GM21526 (cell line): ENCODE measurements at regions not wholly inside any gene's neighbourhood (a gene's known extent, or its start where the extent isn't known, plus 50 kb on each side); places are given as distances from the start of the nearest gene placed in this dataset.
A peak's percentile ranks its signal among the peaks of the same experiment; 100 is the strongest.

Experiments used
- ATAC-seq: cut with Tn5 transposase; IDR thresholded peaks from one replicate; pipeline ENCODE4 v1.9.1; 2021; ENCODE audit warnings: moderate library complexity; ENCODE audit not compliant: unreplicated experiment, low FRiP score

DNA sequence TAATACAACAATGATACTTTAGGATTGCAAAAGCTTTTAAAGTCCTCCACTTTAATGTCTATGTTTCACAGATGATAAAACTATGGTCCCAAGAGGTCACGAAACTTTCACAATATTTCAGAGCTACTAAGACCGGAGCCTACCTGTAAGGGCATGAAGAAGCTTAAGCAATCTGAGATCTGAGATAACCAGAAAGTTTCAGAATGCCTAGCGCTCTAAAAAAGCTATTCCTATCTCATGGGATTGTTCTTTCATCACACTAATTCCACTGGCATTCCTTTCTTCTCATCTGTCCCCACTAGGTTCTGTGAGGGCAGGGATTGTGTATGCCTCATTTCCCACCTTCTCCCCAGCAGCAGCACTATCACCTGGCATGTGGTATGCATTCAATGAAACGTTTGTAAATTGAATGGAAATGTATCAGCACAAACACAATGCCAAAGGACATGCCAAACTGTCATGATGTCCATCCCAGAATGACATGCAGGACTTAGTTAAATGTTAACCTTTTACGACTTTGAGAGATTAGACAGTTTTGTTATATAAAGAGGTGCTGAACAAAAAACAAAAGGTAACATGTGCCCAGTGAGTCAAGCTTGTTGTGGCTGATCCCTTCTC is 104.7 kb upstream of the NR2F2 start:
- ATAC-seq, result no peak

DNA sequence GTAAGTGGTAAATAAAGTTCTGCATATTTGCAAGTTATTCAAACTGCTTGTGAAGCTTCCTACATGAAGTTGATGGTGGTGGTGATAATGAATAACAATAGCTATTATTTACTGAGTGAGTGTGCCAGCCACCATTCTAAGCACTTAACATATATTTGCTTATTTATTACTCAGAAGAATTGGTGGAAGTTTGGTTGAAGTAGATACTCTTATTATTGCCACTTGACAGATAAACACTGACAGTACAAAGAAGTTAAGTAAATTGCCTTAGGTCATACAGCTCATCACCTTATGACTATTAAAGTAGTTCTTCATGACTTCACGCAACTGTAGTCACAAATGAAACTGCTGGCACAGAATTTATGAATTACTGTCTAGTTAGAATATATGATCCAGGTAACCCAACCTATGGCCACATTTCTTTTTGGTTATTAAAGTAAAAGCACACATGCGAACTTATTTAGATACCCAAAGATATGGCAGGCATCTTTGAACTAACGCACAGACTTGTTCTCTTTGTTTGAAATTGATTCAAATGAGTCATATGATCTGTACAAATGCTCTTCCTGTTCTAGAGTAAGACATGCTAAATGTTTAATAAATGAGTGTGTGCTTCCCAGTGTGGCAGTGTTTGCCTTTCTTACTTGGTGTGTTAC is 99.8 kb upstream of the NR2F2 start:
- ATAC-seq, result no peak

DNA sequence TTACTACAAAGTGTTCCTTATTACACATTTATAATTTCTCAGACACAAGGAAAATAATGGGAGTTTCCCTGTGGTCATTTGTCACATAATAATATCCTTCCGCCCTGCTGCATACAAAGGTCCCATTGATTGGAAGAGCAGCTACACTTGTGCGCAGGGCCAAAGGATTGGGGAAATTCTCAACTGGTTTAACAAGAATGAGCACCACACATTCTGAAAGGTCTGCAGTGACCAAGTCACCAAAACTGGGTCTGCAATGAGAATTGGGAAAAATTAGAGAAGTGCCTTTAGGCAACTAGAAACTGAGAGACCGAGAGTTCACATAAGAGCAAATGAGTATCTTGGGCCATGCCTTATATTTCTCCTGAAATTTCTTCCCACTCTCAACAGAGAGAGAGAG is 98.2 kb upstream of the NR2F2 start:
- ATAC-seq, result no peak

DNA sequence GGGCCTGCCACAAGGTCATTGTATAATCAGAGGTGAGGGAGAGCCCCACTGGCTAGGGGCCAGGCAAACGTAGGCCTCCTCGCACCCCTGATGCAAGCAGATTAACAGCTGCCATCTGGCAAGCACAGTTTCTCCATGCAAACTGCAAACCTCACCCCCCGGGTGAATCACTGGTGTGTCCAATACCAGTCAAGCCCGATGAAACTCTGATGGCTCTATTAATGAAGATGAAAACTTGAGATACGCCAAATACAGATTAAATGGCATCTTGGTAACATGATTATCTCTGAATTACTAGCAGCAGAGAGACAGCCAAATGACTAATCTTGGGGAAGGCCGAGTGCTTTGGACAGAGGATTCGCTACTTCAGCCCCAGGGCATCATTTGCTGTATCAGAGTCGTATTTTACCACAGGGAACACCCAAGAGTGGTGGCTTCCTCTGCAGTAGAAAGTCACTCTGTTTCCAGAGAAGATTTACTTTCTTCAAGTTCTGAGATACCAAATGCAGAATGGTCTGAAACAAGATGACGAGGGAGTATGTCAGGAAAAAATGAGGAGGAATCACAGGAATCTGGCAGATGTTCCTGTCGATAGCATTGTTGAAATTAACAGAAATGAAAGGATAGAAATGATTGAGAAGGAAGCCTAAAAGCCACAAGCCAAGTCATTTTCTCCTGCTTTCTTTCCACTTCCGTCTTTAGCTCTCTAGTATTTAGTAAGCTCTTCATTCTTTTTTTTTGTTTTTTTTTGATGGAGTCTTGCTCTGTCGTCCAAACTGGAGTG is 96.2 kb upstream of the NR2F2 start:
- ATAC-seq, result no peak

DNA sequence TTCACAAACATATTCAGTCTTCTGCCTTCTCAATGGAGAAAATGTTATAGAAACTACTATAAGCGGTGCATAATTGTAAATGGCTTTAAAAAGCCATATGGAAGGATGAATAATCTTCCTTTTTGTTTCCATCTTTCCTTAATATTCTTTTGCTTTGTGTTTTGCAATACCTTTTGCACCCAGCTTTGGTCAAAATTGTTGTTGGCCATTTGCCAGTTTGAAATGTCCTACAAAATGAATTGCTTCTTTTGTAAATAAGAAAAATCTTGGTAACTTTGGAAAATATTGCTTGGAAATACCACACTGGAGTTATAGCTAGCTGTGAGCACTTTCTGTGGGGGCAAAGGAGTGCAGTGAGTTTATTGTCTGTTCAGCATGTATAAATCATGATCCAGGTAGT is 93.5 kb upstream of the NR2F2 start:
- ATAC-seq, result no peak

DNA sequence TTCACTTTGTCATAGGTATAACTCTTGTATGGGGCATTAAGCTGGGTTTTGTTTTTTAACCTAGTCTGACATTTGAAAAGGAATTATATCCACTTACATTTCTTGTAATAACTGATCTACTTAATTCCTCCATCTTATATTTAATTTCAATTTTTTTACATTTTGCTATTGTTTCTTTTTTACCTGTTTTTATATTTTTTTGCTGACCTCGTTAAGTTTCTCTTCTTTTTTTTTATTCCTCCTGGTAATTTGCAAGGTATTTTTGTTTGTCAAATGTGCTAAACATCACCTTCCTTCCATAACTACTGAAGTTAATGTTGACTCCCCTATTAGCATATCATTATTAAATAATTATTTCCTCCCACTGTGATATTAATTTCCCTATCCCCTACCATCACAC is 87.7 kb upstream of the NR2F2 start:
- no peak for ATAC-seq

DNA sequence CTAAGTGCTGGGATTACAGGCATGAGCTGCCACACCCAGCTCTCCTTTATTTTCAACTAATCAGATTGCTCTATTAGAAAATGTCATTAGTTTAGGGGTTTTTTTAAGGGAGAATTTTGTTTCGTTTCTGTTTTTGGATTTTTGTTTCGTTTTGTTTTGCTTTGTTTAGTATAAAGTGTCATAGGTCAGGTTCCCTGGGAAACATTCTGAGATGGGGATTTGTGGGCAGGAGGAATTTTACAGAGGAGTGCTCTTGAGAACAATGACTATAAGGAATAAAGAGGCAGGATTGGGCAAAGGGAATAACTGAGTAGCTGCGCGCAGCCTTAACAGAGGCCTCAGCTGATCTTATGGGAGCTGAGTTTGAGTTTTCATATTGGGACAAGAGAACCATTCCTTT is 86.8 kb upstream of the NR2F2 start:
- no peak for ATAC-seq

DNA sequence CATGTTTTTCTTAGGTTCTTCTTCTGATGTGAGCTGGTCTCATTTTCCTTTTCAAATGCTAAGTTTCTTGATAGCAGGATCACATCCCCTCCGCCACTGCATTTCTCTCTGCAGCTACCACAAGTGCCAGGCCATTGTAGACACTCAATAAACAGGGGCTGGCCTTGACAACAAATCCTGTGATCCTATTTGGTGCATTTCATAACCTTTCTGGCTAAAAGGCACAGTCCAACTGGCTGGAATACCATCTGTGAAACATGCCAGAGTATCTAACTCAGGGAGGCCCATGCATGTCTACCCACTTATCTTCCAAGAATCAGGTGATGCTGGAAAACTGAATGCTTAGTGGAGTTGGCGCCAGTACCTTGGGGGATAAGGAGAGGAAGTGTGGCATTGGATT is 85.2 kb upstream of the NR2F2 start:
- no peak for ATAC-seq

DNA sequence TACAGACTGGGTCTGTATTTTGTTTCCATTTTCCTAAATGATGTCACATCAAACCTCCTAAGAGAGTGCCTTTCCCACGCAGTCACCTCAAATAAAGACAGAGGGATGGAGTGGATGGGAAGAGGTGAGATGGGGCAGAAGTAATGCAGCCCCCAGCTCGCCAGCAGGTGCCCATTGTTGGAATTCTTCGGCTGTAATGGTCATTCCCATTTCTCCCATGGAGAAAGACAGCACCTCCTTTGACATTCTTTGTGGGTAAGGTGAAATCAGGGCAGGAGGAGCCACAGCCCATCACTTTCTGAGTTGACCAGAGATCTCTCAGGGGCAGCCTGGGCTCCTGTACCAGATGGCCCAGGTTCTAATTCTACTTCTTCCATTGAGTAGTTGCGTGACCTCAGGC is 84.4 kb upstream of the NR2F2 start:
- no peak for ATAC-seq

DNA sequence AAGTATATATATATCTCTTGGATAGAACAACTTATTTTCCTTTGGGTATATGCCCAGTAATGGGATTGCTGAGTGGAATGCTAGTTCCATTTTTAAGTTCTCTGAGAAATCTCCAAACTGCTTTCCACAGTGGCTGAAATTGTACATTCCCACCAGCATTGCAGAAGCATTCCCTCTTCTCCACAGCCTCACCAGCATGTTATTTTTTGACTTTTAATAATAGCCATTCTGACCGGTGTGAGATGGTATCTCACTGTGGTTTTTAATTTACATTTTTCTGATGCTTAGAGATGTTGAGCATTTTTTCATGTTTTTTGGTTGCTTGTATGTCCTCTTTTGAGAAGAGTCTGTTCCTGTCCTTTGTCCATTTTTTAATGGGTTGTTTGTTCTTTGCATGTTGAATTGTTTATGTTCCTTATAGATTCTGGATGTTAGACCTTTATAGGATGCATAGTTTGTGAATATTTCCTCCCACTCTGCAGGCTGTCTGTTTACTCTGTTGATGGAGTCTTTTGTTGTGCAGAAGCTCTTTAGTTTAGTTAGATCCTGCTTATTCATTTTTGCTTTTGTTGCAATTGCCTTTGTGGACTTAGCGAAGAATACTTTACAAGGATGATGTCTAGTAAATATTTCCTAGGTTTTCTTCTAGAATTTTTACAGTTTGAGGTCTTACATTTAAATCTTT is 82.7 kb upstream of the NR2F2 start:
- no peak for ATAC-seq

DNA sequence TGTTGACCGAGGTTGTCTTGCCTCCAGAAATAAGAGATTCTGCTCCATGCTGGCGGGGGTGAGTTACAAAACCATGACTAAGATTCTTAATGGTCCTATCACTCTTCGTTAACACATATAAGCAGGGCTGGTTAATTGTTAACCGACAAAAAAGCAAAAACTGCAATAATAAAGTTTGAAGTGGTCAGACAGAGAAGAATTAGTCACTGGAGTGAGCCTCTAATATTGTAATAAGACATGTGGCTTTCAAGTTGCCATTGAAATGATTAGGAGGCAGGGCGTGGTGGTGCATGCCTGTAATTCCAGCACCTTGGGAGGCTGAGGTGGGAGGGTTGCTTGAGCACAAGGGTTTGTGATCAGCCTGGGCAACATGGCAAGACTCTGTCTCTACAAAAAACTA is 78.4 kb upstream of the NR2F2 start:
- no peak for ATAC-seq

DNA sequence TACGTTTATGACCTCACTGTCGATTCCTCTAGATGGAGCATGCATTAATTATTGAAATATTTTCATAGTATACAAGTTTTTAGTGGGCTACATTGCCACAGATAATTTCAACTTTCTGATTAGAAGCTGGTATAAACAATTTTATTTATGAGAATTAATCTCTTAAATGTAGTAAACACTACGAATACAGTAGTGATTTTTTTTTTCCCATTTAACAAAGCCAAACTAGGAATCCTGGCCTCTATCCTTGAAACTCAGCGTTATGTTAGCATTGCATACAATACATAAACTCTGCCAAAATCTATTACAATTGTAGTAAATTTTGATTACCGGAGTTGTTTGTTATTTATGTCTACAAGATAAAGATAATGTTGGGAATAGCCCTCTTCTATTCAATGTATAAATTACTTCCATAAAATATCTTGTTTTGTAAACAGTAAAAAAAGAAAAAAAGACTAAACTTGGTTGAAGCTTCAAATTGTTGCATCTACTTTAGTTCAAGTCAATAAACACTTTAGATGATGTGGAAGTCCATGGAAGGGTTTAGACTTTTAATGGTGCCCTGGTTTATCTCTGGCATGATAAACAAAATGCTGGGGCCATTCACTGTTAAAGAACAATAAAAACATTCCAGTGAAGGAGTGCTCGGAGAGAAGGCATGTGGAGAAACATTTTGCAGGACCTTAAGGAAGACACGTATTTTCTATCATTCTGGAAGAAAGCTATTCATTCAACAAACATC is 77.3 kb upstream of the NR2F2 start:
- no peak for ATAC-seq

DNA sequence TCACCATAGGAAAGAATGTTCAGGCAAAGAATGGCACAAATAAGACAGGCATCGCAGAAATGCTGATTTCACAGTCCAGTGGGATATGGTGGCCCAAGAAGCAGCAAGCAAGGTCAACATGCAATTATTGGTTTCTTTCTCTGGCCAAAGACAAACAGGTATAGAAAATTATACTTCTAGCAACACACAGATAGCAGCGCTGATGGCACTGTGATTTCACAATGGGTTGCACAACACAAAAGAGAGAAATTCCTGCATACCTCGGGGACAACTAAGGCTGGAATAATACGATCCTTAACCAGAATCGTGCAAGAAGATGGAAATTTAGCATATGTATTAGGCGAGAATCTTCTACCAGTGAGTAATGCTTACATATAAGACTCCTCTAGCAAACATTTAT is 76.3 kb upstream of the NR2F2 start:
- ATAC-seq, result no peak

DNA sequence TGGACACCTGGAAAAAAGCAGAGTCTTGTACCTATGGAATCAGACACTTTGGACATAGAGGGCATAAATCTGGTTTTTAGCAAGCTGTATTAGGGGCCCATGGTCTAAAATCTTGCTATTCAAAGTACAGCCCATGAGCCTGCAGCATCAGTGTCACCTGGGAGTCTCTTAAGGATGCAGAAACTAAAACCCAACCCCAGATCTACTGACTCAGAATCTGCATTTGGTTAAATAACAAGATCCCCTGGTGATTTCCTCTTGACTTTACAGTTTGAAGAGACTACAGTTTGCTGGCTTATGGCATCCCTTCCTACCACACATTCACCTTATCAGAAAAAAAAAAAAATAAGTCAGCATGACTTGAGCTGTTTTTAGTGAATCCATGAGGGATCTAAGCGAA is 74.9 kb upstream of the NR2F2 start:
- no peak for ATAC-seq

DNA sequence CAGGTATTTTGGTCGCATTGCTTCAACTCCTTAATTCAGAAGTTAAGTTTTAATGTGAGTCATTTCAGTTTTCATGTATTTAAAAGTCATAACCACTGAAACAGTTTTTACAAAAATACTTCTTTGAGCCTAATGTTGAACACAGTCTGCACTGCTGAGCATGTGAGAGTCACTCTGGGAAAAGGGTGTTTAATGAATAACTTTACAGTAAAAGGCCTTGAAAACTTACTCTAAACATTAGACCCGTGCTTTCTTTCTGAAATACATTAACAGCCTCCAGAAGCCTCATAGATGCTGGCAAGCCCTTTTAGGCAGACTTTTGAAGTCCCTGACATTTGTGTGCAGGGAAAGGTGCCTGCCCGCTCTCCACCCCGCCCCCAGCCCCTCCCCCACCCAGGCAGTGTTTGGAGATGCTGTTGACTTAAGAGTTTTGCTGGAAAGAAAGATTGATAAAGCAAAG is 68.9 kb upstream of the NR2F2 start:
- ATAC-seq, result peak; percentile 61

DNA sequence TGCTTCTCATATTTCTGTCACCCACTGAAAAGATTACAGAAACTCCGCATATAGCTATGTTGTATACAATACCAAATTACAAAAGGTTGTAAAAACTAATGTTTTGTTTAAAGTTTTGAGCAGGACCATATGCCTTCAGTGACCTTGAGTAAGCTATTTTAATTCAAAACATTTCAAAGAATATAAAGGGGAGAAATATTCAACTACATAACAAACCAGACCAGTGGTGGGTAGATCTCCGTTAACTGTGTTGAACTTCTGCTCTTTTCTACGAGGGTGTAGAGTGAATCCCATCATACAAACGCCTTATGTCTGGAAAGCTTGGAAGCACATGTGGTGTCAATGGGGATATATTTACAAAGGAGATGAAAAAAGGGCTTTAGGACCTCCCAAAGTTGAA is 68.4 kb upstream of the NR2F2 start:
- no peak for ATAC-seq

DNA sequence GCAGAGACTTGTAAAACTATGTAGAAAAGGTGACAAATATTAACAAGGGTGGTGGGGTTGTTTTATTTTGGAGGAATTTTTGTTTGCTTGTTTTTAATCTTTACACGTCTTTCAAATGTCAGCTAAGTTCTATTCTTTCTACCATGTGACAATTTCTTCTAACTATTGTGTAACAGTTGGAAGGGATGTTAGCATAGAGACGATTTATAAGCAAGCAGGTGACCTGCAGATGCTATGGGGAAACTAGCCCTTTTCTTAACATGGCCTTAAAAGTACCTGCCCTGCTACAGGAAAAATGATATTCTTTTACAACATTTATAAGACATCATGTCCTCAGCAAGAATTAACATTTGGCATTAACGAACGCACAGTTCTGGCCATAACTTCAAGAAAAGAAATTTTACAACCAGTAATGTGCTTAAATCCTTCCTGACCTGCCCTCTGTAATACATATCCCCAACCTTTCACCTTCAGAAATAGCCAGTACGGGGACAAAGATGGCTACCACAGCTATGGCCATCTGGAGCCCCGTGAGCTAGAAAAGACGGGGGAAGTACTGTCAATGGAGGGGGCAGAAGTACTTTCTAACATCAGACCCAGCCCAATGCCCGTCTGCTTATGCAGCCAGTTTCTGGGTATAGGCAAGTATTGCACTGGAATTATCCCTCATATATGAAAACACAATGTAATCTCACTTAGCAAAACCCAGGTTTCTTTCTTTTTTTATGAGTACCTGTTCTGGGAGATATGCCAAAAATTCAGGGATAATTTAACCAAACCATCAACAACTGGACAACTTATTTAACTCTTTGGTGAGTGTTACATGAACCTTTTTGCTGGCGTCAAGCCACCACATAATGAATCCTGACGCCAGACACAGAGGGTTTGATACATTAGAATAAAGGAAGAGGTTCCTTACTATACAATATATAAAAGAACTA is 67.7 kb upstream of the NR2F2 start:
- ATAC-seq, result no peak

DNA sequence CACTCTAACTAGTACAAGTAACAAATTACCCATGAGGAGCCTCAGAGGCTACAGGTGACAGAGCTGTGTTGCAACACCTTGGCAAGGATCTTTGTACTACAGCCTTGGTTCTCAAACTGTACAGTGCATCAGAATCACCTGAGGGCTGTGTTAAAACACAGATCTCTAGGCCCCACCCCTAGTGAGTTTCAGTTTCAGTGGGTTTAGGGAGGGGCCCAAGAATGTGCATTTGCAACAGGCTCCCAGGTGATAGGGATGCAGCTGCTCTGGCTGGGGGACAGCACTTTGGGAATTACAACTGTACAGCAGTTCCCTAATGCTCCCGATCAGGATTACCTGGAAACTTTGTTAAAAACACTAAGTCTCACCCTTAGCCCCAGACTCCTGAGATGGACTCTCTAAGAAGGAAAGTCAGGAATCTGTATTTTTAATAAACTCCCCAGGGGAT is 66.1 kb upstream of the NR2F2 start:
- no peak for ATAC-seq

DNA sequence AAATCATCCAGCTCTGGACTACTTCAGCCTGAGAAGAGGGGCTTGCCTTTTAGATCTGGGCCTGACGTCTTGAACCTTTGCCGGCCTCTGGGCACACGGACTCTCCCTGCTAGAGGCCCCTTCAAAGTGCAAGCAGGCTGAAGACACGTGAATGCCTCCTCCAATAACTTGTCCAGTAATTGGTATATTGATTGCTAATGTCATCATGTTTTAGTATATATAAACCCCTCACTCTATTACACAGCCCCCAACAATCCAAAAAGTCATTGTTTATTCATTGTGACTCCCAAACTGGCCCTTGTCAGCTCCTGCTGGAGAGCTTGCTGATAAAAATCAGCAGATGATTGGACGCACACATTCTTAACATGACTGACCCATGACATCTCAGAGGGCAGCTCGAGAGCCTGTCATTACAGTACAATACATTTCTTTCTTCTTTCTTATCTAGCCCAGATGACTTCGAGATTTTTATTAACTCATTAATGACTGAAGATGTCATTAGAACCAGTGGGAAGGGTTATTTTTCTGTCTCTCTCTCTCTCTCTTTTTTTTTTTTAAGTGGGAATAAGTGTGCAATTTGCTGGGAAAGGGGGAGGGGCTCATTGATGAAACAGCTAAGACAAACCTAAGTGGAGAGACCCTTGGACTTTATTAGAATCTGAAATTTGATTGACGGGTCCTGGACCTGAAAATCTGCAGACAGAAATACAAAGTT is 65.5 kb upstream of the NR2F2 start:
- no peak for ATAC-seq
